DMS114 treated with DMSO at 0.1 percent for 48 hours (cell line): ENCODE measurements at regions not wholly inside any gene's neighbourhood (a gene's known extent, or its start where the extent isn't known, plus 50 kb on each side); places are given as distances from the start of the nearest gene placed in this dataset.

ENCODE experiments used
- DNase-seq: peaks from one replicate; lab custom pipeline; 2025; ENCODE audit not compliant: unreplicated experiment; lab: John Stamatoyannopoulos, UW

DNA sequence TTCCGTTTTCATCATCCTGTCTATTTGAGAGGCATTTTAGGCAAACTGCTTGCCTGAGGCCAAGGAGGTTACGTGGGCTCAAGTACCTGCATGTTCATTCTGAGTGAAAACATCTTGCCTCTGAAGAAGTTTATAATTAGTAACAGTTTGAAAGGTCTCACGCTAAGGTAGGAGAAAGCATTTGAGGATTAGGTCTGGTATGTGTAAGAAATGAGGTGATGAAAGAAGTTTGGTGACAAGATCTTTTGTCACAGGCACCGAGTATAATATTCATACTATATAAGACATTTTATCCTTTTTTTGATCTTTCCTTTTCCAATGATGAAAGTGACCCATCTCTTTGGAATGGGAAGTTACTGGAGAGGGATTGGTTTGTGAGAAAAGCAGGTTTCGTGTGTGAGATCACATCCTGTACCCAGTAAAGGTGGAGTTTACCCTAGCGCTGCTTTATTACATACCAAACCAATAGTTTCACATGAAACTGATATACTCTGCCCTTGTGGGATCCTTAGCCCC, 98.7 kb upstream of the PDC start:
- DNase-seq: no peak

GRCh38 chr1:186557147-186557777, 96.3 kb upstream of the PDC start:
- no peak for DNase-seq

GRCh38 chr1:186550832-186551231, 89.9 kb upstream of the PDC start:
- no peak for DNase-seq

GRCh38 chr1:186541003-186541402, 80.1 kb upstream of the PDC start:
- no peak for DNase-seq

DNA sequence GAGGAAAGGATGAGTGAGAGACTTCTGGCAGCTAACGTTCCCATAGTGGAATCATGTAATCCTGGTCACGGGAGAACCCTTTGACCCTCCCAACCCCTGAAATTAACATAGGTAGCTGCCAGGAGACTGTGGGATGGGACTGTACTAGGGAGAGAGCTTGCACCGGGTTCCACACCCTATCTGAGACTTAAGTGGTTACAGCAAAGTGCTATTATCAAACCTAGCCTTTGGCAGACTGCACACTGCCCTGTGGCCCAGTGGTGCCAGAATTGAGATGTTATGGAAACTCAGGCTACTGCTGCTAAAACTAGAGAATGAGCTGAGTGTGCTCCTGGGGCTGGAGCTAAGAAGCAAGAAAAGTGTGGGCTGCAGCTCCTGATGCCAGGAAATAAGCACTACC, 79.6 kb upstream of the PDC start:
- no peak for DNase-seq

DNA sequence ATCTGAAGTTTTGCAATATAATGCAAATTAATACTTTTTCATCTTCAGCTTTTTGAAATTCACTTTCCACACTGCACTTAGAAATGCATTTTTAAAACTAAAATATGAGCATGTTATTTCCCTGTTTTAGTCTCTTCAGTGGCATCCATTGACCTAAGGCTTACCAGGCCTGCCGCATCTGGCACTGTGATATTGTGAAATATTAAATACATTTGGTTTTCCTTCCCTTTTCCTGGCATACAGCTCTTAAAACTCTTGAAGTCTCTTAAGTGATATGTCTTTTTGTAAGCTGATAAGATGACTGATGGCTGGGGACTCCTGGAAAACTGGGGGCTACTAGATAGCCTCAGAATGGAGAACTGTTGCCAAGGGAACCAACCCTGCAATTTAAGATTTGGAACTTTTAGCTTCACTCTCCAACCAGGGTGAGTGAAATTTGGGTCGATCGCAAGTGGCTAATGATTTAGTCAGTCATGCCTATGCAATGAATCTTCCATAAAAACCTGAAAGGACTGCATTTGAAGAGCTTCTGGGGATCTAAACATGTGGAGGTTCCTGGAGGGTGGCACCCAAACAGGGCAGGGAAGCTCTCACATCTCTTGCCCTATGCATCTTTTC, 75.5 kb upstream of the PDC start:
- DNase-seq: no peak

DNA sequence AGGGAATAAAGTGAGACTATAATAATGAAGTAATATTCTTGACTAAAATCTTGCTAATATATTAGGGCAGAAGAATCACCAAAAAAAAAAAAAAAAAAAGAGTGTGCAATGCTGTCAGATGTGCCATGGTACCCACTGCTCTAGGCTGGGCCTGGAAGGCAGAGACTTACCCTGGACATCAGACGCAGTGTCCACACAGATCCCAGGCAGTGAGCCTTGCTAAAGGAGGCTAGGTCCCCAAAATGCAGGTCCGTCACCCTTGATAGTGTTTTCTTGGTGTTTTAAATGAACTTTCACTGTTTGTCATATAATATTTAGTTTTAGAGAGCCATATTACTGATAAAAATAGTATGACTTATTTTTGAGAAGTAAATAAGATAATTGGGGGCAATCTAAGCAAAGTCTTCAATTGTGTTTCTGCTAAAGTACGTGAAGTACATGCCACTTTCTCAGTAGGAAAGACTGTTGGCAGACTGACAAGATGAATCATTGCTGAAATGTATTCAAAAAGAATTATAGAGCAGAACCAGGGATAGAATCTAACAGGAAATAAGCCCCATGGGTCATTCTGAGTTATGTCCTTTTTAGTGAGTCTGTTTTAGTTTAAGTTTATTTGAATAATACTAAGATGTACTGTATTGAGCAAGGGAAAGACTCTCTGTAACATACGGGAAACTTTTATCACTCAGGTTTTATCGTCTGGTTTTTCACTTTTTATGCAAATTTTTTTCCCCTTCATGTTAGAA, 74.6 kb upstream of the PDC start:
- DNase-seq: no peak

- no peak for DNase-seq
These were observed 73.5 kb upstream of the PDC start for GRCh38 chr1:186534401-186534800.

DNA sequence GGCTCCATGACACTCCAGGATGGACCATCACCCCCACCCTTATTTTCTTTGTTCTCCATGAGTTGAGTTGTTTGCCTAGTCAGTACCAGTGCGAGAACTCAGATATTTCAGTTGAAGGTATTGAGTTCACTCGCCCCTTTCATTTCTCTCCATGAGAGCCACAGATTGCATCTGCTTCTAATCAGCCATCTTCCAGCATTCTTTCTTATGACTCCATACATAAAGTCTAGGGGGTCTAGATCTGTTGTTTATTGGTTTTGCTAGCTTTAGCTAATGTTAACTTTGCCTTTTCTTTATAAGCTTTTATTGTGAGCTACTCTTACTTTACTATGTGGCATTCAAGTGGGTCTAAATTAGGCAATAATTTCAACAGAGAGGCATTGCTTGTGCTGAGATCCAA, 71.6 kb upstream of the PDC start:
- DNase-seq: no peak

DNA sequence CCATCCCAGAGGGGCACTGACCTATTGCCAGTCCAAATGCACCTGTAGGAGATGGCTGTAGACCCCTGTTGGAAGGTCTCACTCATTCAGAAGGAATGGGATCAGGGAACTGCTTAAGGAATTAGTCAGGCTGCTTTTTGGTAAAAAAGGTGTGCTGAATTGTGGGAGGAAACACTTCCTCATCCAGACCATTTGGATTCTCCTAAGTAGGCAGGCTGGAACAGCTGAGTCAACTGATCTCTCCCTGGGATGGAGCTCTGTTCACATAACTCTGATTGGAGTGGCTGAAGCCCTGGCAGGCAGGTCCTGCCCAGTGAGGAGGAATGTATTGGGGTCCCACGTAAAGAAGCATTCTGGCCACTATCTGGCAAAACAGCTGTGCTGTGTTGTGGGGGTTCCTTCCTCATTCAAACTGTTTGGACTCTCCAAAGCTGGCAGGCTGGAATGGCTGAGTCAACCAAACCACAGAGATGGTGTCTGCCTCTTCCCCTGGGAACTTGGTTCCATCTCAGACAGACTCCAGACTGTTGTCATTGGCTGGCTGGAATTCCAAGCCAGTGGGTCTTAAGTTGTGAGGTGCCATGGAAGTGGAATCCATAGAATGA, 70.7 kb upstream of the PDC start:
- no peak for DNase-seq

GRCh38 chr1:186530109-186530508, 69.2 kb upstream of the PDC start:
- DNase-seq: no peak

DNA sequence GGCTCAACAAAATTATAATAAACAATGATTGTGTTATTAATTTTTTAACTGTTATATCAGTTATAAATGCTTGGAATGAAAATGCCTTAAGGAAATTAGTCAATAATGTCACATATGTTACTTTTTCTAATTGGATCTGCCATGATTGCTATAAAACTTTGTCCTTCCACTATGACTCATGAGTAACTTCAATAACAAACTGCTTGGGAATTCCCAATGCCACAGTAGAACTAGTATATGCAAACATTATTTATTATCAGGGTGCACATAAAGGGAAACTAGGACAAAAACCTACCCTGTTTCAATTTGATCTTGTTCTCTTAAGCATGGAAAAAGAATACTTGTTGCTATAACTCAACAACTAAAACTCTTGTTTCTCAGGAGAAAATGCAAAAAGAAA, 59.1 kb upstream of the PDC start:
- no peak for DNase-seq

DNA sequence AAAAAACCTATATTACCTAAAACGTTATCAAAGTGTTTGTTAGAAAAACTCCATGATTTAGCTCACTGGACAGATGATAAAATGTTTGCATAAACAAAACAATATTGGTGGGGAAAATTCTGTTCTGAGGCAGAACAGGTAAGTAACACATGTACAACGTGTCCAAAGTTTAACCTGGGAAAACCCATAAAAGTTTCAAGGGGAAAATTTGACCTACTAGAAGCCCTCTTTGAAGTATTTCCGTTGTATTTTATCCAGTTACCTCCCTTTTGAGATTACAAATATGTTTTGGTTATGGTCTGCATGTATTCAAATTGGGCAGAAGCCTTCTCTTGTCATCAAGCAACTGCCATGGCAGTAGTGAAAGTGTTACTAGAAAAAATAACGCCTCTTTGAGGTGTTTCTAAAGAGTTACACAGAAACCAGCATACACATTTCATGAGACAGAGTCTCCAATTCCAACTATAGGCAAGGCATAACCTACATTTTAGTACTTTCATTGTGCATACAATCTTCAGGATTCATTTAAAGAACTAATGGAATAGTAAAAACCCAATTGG, 58.0 kb upstream of the PDC start:
- no peak for DNase-seq

DNA sequence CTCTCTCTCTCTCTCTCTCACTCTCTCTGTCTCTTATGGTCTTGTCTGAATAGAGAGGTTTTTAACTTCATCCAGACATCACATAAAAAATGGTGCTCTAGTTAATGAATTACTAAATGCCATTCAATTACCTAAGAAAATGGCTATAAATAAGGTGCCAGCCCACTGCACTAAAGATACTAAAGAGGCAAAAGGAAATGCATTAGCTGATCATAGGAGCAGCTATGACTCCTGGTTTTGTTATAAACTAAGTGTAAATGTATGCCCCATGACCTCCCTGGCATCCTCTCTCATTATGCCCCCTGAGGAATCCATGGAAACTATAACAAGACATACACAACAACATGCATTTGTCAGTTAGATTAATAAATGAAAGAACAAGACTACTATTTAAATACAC, 57.5 kb upstream of the PDC start:
- DNase-seq: no peak

DNA sequence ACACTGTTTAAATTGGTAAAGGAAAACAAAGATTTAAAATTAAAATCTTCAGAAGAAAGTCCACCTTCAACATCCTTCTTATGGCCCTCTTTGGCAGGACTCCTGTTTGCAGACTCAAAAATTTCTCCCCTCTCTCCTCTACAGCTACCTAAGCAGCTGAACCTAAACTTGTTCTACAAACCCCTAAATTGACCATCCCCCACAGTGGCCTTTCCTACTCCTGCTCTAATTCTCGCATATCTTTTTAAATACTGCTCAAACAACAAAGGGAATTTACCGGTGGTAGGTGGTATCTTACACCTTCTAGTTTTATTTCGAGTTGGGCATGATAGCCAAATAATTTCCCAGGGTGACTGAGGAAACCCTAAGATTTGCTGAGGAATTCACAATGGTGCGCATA, 53.5 kb upstream of the PDC start:
- DNase-seq: no peak

DNA sequence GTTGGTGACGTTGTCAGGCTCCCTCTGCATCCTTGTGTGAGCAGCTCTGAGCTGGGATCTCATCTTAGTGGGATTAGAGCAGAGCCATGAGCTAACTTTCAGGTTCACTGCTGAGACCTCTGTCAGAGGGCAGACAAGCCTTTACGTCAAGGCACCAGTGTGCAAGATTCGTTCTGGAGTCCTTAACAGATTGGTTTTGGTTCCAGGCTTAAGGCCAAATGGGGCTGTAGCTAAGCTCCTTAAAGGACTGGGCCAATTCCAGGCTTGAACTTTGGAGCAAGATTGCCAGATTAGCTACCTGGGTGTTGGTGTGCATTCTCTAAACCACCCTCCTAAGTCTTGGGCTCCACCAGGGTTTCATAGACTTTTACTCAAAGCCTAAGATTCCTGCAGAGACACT, 52.6 kb upstream of the PDC start:
- DNase-seq: no peak

DNA sequence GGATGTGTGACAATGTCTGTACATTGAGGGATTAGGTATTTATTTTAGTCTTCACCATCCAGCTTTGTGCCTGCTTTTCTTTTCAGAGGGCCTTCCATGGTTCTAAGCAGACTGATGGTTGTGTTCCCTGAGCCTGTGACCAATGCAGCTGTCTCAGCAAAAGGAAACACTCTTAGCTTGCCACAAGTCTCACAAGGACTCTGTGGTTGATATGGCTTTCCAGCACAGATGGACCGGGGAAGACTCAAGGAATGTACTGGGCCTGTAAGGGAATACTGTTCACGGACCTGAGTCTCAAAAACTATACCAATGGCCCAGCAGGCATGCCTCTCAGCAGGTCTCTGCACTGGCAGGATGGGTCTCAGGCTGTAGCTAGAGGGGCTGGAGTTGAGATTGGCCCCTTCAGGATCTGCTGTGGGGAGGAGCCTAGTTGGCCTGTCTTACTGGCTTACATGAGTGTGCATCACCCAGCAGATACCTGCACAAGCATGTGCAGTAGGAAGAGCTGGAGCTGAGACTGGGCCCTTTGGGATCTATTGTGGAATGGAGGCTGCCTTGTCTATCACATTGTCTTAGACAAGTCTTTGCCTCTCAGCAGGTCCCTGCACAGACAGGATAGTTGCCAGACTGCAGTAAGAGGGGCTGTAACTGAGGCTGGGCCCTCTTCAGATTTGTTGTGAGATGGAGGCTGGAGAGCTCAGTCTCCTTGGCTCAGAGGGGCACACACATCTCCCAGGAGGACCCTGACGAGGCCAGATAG, 52.0 kb upstream of the PDC start:
- DNase-seq: no peak

- DNase-seq: no peak
These were observed 51.1 kb upstream of the PDC start for GRCh38 chr1:186511761-186512637.
